ENCODE measurements at regions not wholly inside any gene's neighbourhood (a gene's known extent, or its start where the extent isn't known, plus 50 kb on each side); places are given as distances from the start of the nearest gene placed in this dataset.
"Not testable (repeated sequence)": the region's sequence is repeated elsewhere in the genome, so short reads cannot be mapped to it uniquely, and the experiment has no call there.

DNA sequence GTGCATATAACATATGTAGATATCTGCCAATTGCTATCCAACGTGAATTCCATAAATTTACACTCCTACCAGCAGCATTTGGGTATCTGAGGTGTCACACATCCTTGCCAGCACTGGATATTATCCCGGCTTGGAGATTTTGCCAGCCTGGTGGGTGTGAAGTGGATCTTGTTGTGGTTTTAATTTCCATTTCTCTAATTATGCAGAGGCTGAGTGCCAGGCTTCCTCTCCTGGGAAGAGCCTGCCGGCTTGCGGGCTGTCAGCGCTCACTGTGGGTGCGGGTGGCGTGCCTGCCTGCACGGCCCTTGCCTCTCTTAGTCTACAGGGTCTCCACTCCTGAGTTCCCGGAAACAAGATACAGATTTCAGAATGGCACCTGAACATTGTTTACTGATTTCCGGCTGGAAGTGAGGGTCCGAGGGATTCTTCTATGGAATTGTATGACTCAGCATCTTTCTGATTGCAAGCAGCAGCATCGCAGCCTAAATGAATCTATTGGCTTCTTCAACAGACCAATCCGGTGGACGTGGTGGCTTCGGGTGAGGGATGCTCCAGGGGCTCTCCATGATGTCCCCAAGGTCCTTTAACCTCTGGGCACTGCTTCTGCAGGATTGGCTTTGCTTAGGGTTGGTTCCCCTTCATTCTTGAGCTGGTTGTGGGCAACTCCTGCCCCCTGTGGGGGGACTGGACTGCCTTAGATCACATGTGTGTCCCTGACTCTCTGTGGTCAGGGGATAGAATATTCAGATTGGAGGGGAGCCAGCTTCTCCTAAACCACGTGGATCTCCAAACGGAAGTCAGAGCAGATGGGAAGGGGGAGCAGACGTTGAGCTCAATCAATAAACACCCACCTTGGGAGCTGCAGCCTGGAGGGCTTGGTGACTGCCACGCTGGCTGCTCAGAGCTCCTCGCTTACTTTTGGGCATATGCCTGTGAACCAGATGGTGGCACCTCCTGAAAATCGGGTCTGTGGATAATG, 58.0 kb upstream of the LRPAP1 start:
- TF ChIP-seq, protein P1, sequence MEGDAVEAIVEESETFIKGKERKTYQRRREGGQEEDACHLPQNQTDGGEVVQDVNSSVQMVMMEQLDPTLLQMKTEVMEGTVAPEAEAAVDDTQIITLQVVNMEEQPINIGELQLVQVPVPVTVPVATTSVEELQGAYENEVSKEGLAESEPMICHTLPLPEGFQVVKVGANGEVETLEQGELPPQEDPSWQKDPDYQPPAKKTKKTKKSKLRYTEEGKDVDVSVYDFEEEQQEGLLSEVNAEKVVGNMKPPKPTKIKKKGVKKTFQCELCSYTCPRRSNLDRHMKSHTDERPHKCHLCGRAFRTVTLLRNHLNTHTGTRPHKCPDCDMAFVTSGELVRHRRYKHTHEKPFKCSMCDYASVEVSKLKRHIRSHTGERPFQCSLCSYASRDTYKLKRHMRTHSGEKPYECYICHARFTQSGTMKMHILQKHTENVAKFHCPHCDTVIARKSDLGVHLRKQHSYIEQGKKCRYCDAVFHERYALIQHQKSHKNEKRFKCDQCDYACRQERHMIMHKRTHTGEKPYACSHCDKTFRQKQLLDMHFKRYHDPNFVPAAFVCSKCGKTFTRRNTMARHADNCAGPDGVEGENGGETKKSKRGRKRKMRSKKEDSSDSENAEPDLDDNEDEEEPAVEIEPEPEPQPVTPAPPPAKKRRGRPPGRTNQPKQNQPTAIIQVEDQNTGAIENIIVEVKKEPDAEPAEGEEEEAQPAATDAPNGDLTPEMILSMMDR (IDR thresholded peaks at IDR 0.05; ENCODE audit: extremely low read depth in 1 of 2, insufficient read depth in 1 of 2, low read depth in 1 of 2, low read length in 2 of 2): not testable (repeated sequence)
- TF ChIP-seq, protein P2, sequence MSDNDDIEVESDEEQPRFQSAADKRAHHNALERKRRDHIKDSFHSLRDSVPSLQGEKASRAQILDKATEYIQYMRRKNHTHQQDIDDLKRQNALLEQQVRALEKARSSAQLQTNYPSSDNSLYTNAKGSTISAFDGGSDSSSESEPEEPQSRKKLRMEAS (IDR thresholded peaks at IDR 0.05; ENCODE audit: insufficient read depth, insufficient read length): not testable (repeated sequence)
- TF ChIP-seq POLR2A (IDR thresholded peaks at IDR 0.05; ENCODE audit: low read depth, low read length); POLR2AphosphoS5 (IDR thresholded peaks at IDR 0.05; ENCODE audit: insufficient read depth, low read depth, low read length): not testable (repeated sequence)

All from endothelial cell of umbilical vein (primary cell).